ENCODE measurements at regions not wholly inside any gene's neighbourhood (a gene's known extent, or its start where the extent isn't known, plus 50 kb on each side); places are given as distances from the start of the nearest gene placed in this dataset.

- no peak for TF ChIP-seq CTCF (IDR thresholded peaks at IDR 0.05)
- H3K27me3 ChIP-seq = no peaks in the 10 kb centered on the region
- H3K36me3 ChIP-seq = no peaks in the 10 kb centered on the region
- H3K4me3 ChIP-seq = no peak overlapping the region
- no peak overlapping the region for H3K27ac ChIP-seq
- no peaks in the 10 kb centered on the region for H3K4me1 ChIP-seq
- H3K9me3 ChIP-seq = no peaks in the 10 kb centered on the region
- DNase-seq (ENCODE audit: low spot score) = no peak
Observed at GRCh38 chr15:26166429-26166828, 303.3 kb upstream of the ATP10A start.

GRCh38 chr15:26165546-26165945 lies 302.4 kb upstream of the ATP10A start:
- TF ChIP-seq CTCF (IDR thresholded peaks at IDR 0.05) = no peak
- DNase-seq (ENCODE audit: low spot score) = no peak
- H3K36me3 ChIP-seq = no peaks in the 10 kb centered on the region
- no peaks in the 10 kb centered on the region for H3K27me3 ChIP-seq
- no peak overlapping the region for H3K27ac ChIP-seq
- no peaks in the 10 kb centered on the region for H3K4me1 ChIP-seq
- H3K9me3 ChIP-seq = no peaks in the 10 kb centered on the region
- H3K4me3 ChIP-seq = no peak overlapping the region

- DNase-seq (ENCODE audit: low spot score) = no peak
- no peak for TF ChIP-seq CTCF (IDR thresholded peaks at IDR 0.05)
- H3K27me3 ChIP-seq = no peaks in the 10 kb centered on the region
- no peaks in the 10 kb centered on the region for H3K4me1 ChIP-seq
- no peaks in the 10 kb centered on the region for H3K9me3 ChIP-seq
- no peak overlapping the region for H3K4me3 ChIP-seq
- H3K36me3 ChIP-seq = no peaks in the 10 kb centered on the region
- H3K27ac ChIP-seq = no peak overlapping the region
Observed at GRCh38 chr15:26160343-26160742, 297.2 kb upstream of the ATP10A start.

- no peaks in the 10 kb centered on the region for H3K36me3 ChIP-seq
- no peaks in the 10 kb centered on the region for H3K27me3 ChIP-seq
- H3K9me3 ChIP-seq = no peaks in the 10 kb centered on the region
- TF ChIP-seq CTCF (IDR thresholded peaks at IDR 0.05) = no peak
- no peaks in the 10 kb centered on the region for H3K4me1 ChIP-seq
- no peak overlapping the region for H3K4me3 ChIP-seq
- no peak overlapping the region for H3K27ac ChIP-seq
- DNase-seq (ENCODE audit: low spot score) = no peak
Observed at GRCh38 chr15:26158176-26158575, 295.0 kb upstream of the ATP10A start.

GRCh38 chr15:26157081-26157480 lies 294.0 kb upstream of the ATP10A start:
- no peaks in the 10 kb centered on the region for H3K9me3 ChIP-seq
- H3K27me3 ChIP-seq = no peaks in the 10 kb centered on the region
- H3K4me3 ChIP-seq = no peak overlapping the region
- TF ChIP-seq CTCF (IDR thresholded peaks at IDR 0.05) = no peak
- H3K4me1 ChIP-seq = no peaks in the 10 kb centered on the region
- no peak overlapping the region for H3K27ac ChIP-seq
- DNase-seq (ENCODE audit: low spot score) = no peak
- no peaks in the 10 kb centered on the region for H3K36me3 ChIP-seq

GRCh38 chr15:26156051-26156450 lies 292.9 kb upstream of the ATP10A start:
- no peak for DNase-seq (ENCODE audit: low spot score)

More at GRCh38 chr15:26156051-26156450, 292.9 kb upstream of the ATP10A start:
- TF ChIP-seq CTCF (IDR thresholded peaks at IDR 0.05) = no peak
- no peaks in the 10 kb centered on the region for H3K27me3 ChIP-seq
- no peaks in the 10 kb centered on the region for H3K9me3 ChIP-seq
- H3K27ac ChIP-seq = no peak overlapping the region
- no peaks in the 10 kb centered on the region for H3K4me1 ChIP-seq
- H3K36me3 ChIP-seq = no peaks in the 10 kb centered on the region
- no peak overlapping the region for H3K4me3 ChIP-seq
